GM10248 (cell line): ENCODE measurements at regions not wholly inside any gene's neighbourhood (a gene's known extent, or its start where the extent isn't known, plus 50 kb on each side); places are given as distances from the start of the nearest gene placed in this dataset.
"Not testable (repeated sequence)": the region's sequence is repeated elsewhere in the genome, so short reads cannot be mapped to it uniquely, and the experiment has no call there.

ENCODE experiments used
- CTCF ChIA-PET: fragments of 300-600 bp; sonication (Branson Sonifier 250); formaldehyde crosslinking; extraction: SDS; loops from one replicate; lab custom pipeline; 2021; ENCODE audit warnings: antibody characterized with exemption; lab: Yijun Ruan, JAX
- POLR2A ChIA-PET: fragments of 350-650 bp; sonication (Branson Sonifier 250); formaldehyde crosslinking; extraction: SDS; loops from one replicate; lab custom pipeline; 2020; ENCODE audit warnings: antibody characterized with exemption; lab: Yijun Ruan, JAX
- DNase-seq: peaks from one replicate; pipeline ENCODE4 v3.0.0; 2012; ENCODE audit errors: extremely low spot score
- CTCF ChIP-seq: IDR thresholded peaks from 2 replicates; pipeline ENCODE4 v1.5.1; 2012; ENCODE audit warnings: mild to moderate bottlenecking, low read depth; ENCODE audit errors: extremely low read depth, missing control alignments, control extremely low read depth

DNA sequence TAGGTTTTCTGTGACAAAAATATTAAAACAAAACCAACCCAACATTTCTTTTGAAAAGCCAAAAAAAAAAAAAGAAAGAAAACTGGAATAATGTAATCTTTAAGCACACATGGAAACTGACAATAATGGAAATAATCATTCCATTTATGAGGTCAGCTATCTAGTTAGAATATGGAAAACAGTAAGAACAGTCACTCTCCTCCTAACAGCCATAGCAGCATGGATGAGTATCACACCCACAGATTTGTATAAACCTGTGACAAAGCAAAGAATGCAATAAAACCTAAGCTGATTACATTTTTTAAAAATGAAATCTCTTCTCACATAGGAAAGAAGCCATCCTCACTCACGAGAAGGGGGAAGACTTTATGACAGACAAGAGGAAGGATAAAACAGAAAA is 437.8 kb downstream of the NYAP2 start:
- POLR2A ChIA-PET = no interaction called here
- TF ChIP-seq CTCF = no peak
- DNase-seq = no peak
- CTCF ChIA-PET = interaction anchor here (1.0 to 1.3 kb wide), 2 partner anchors 10 to 11 kb away, joined by 3 to 7 read pairs; no protein-coding TSS in a partner anchor

DNA sequence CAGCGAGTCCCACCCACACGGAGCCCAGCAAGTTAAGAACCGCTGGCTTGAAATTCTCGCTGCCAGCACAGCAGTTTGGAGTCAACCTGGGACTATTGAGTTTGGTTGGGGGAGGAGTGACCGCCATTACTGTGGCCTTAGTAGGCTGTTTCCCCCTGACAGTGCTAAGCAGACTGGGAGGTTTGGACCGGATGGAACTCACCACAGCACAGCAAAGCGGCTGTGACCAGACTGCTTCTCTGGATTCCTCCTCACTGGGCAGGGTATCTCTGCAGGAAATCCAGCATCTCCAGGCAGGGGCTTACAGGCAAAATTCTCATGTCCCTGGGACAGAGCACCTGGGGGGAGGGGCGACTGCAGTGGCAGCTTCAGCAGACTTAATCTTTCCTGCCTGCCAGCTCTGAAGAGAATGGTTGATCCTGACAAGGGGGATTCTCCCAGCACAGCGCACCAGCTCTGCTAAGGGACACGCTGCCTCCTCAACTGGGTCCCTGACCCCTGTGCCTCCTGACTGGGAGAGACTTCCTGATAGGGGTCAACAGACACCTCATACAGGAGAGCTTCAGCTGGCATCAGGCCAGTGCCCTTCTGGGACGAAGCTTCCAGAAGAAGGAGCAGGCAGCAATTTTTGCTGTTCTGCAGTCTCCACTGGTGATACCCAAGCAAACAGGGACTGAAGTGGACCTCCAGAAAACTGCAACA is 425.4 kb downstream of the NYAP2 start:
- no peak for TF ChIP-seq CTCF
- ChIA-PET CTCF (interaction anchor here (0.9 kb wide), 1 partner anchor 10 kb away, joined by 4 read pairs; no protein-coding TSS in a partner anchor), POLR2A (no interaction called here)
- DNase-seq = no peak

GRCh38 chr2:225821351-225821750 is 421.8 kb downstream of the NYAP2 start:
- no peak for TF ChIP-seq CTCF
- ChIA-PET CTCF (no interaction called here), POLR2A (no interaction called here)
- no peak for DNase-seq

- CTCF ChIA-PET = no interaction called here
- DNase-seq = no peak
- POLR2A ChIA-PET = no interaction called here
- TF ChIP-seq CTCF = no peak
Measured at GRCh38 chr2:225820826-225821225, 421.3 kb downstream of the NYAP2 start.

GRCh38 chr2:225814554-225814953 is 415.0 kb downstream of the NYAP2 start:
- CTCF ChIA-PET = no interaction called here
- DNase-seq = no peak
- POLR2A ChIA-PET = no interaction called here
- no peak for TF ChIP-seq CTCF

- ChIA-PET POLR2A (no interaction called here), CTCF (no interaction called here)
- TF ChIP-seq CTCF = no peak
- no peak for DNase-seq
Measured at GRCh38 chr2:225806105-225806504, 406.6 kb downstream of the NYAP2 start.

DNA sequence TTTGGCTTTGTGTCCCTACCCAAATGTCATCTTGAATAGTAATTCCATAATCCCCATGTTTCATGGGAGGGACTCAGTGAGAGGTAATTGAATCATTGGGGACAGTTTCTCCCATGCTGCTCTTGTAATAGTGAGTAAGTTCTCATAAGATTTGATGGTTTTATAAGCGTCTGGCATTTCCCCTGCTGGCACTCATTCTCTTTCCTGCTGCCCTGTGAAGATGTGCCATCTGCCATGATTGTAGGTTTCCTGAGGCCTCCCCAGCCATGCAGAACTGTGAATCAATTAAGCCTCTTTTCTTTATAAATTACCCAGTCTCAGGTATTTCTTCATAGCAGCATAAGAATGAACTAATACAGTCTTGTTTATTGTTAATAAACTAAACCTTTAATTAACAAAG is 402.6 kb downstream of the NYAP2 start:
- CTCF ChIA-PET, DNase-seq, POLR2A ChIA-PET: not testable (repeated sequence)
